GM18951 (cell line): ENCODE measurements at regions not wholly inside any gene's neighbourhood (a gene's known extent, or its start where the extent isn't known, plus 50 kb on each side); places are given as distances from the start of the nearest gene placed in this dataset.

ENCODE experiments used
- POLR2A ChIP-seq: IDR thresholded peaks from 4 replicates; pipeline ENCODE4 v1.6.1; 2011; ENCODE audit warnings: mild to moderate bottlenecking; ENCODE audit not compliant: insufficient read length, insufficient read depth; ENCODE audit errors: extremely low read depth
- in situ Hi-C: fragments of 300-500 bp; cut with MboI; formaldehyde crosslinking; loops from one replicate; pipeline ENCODE4 v1.12.0; 2022; ENCODE audit warnings: low sequenced_read_pairs, mixed read lengths, inconsistent platforms; ENCODE audit not compliant: unreplicated experiment

DNA sequence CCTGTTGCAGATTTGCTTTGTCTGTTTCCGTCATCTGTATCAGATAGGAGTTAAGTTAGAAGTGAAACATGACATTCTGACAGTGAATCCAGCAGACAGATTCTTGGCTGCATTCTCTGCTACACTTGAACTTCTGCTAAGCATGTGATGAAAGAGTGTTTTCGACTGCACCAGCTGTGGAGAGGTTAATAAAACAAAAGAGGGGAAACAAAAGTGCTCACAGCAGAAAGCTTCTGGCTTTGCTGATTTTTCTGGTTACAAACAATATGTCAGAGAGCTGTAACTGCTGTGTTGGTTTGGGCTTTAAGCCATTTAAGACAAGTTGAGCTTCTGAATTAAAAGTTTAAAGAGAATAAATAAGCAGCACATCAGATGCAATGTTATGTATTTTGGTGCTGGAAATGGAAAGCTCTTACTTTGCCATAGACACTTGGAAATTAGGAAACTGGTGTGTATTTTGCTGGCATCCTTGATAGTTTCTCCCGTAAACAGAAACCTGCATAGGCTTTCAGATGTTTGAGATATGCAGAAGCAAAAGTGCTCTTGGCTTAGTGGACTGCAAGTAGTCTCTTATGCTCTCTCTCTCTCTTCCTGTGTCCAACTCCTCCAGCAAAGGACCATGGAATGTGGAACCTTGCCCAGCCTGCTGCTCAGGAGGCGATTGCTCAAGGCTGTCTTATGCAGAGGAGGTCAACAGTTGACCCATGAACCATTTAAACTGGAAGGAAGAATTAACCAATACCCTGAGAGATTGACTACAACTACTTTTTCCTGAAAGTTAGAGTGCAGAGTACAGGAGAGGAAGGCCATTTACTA is 104.9 kb downstream of the RPS12 start:
- in situ Hi-C loops = no loop called here
- TF ChIP-seq POLR2A = no peak

DNA sequence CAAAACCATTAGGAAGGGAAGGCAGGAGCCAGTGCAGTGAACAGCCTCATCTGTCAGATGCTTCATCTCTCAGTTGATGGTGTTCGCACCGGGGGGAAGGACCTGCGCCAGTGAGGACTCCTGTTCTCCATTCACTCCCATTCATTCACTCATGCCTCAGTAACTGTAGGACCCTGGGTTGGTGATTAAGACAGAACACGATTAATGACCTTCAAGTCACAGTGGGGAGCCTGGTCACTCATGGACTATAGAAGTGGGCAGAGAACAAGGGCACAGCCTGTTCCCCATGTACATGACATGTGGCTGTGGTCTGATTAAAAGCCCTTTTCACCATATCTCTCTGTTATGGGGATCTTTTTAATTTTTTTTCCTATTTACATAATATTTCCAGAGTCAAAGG is 113.3 kb downstream of the RPS12 start:
- in situ Hi-C loops = no loop called here
- no peak for TF ChIP-seq POLR2A

DNA sequence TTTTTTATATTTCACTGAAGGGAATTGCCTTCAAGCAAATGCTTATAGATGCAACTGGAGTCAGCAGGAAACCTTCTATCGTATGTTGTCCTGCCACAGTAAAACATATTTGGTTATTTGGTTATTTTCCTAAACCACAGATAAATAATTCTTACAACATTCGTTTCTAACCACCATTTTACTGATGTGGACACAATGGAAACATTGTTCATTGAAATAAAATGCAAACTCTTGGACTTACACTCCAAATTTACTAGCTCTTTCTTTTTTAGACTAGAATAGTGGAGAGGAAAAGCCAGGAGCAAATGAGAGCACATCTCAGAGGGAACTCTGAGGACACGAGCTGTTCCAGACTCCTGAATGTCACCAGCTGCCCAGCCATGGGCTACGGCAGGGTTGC is 114.8 kb downstream of the RPS12 start:
- TF ChIP-seq POLR2A = no peak

DNA sequence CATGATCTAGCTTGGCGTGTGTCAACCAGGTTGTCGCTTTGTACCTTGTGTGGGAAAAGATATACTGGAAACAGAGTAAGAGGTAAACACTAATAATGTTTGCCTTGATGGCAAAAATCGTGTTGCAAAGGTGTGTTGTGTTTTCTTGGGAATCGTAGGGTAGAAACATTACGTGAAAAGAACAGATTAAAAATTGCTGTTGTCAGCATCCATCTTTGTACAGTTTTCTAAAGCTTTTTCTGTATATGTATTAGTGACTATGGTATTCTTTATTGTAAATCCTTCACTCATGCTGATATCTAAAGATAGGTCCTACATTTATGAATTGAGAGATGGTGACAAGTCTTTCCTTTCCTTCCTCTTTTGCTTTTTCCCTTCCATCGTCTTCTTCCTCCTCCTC is 116.9 kb downstream of the RPS12 start:
- no peak for TF ChIP-seq POLR2A
- in situ Hi-C loops = no loop called here

More for the DNA sequence above, 114.8 kb downstream of the RPS12 start:
- in situ Hi-C loops = no loop called here

DNA sequence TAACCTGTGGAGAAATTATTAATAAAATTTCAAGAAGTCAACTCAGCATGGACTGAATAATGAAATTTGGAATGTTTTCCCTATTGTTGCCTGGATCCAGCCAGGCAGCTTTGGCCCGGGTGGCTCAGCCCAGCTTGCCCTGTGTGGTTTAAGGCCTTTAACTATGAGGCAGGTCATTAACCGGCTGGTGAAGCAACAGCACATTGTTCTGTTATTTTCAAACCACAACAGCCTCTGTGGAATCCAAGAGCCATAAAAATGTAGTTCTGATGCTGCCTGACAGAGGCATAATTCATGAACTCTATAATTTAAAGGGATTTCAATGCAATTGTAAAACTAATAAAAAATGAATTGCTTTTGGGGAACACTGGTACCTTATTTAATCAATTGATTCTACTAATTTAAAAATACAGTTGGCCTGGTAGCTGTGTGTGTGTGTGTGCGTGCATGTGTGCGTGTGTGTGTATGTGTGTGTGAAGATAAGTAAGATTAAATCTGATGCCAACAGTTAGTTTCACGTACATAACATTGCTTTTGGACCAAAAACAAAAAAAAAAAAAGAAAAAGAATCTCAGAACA is 117.7 kb downstream of the RPS12 start:
- in situ Hi-C loops = no loop called here

DNA sequence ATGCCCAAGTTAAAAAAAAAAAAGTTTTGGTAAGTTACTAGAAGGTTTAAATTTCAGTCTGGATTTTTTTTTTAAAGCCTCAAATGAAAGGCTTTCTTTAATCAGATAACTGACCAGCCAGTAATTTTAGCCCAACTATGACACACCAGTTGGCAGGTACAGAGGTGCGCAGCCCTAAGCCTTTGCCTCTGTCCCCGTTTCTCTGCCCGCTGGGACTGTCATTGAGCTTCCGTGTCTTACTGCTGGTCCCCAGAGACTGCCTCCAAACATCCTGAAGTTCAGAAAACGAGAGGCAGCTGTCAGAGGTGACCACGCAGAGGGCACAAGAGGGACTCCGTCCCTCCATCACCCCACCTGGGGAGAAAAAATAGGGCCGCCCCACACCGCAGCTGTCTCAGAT is 118.2 kb downstream of the RPS12 start:
- in situ Hi-C loops = no loop called here
- TF ChIP-seq POLR2A = no peak

More for the DNA sequence above, 117.7 kb downstream of the RPS12 start:
- no peak for TF ChIP-seq POLR2A

DNA sequence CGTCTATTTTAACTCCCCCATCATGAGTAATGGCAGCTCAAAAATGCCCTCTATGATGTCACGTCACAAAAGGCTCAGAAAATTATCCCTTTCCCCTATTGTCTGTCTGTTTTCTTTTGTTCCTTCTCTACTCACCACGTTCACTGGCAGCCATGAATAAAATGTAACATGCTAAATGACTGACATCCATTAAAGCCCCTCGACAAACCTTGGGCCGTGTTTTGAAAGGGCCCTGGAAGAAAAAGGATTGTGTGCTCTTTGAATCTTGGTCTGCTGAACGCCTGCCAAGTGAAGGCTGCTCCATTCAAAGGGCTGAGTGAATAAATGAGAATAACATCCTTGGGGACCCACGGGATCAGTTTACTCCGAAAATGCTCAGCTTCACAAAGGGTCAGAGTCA is 118.7 kb downstream of the RPS12 start:
- no peak for TF ChIP-seq POLR2A

DNA sequence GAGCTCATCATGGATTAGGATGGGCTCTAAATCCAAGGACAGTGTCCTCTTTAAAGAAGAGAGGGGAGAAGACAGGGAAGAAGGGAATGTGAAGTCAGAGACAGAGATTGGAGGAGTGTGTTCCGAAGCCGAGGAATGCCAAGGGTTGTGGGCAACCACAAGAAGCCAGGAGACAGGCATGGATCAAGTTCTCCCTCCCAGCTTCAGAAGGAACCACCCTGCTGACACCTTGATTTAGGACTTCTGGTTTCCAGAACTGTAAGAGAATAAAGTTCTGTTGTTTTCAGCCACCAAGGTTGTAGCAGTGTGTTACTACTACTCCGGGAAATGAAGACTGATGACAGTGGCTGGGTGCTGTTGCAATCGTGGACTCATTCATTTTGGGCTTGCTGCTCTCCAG is 120.1 kb downstream of the RPS12 start:
- in situ Hi-C loops = no loop called here
- no peak for TF ChIP-seq POLR2A

More for the DNA sequence above, 118.7 kb downstream of the RPS12 start:
- in situ Hi-C loops = no loop called here

DNA sequence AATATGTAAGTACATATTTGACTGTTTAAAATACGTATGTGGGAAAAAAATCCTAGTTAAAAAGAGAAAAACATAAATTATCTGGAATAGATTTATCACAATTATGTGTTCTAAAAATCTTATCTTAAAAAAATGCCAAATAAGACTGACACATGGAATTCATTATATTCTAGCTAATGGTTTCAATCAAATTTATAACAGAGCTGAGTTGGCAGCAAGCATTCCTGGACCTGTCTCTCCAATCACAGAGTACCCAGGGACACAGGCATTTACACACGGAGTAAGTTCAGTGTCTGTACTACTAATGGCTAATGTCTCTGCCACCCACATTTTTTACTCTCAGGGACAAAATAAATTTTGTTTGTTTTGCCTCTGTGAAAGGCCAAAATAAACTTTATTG is 122.3 kb downstream of the RPS12 start:
- in situ Hi-C loops = no loop called here
- no peak for TF ChIP-seq POLR2A

DNA sequence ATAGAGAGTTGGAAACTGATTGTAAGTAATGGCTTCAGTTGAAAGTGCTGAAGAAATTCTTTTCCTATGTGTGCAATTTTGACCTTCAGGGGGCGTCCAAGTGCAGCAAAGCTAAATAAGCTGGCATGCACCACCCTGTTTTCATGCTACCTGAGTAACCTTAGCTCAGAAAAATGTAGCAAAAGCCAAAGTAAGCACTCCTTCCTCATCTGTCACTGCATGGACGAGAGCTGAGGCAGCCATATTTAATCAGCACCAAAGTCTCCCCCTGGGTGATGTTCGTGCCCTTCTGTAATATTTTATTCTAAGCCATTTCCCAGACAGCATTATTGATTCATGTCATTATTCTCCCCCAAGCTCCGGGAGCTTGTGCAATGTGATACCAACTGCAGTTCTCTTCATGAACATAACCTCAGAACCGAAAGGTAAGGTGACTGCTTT is 123.1 kb downstream of the RPS12 start:
- in situ Hi-C loops = no loop called here

DNA sequence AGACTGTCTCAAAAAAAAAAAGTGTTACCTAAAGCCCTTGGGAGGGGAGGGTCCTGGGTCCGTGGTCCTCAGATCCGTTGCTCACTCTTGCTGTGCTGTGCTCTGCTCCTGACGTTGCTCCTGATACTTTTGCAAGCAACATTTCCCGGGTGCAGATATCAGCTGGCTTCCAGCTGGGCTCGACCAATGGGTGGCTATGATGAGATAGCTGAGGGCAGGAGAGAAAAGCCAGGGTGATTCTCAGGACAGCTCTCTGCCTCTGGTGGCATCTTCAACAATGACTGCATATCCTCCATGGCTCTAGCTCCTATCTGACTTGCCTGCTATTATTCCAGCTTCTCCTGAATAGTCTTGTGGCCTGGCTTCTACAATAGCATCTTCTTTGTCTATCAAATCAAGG is 134.5 kb downstream of the RPS12 start:
- no peak for TF ChIP-seq POLR2A
- in situ Hi-C loops = no loop called here

More for the DNA sequence above, 123.1 kb downstream of the RPS12 start:
- TF ChIP-seq POLR2A = no peak

DNA sequence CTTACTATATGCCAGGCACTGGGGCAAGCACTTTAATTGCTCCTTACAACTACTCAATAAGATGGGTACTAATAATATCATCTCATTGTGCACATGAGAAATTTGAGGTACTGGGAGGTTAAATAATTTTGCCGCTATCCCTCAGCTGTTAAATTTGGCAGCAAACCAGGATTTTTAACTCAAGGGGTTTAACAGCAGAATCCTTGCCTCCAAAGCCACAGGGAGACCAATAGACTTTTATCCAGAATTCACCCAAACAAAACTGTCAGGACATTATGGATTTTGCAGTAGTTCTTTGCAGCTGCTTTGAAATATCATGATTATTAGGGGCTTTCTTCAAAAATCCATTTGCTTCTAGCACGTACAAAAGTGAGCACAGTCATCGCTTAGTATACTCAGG is 136.2 kb downstream of the RPS12 start:
- no peak for TF ChIP-seq POLR2A
- in situ Hi-C loops = no loop called here

DNA sequence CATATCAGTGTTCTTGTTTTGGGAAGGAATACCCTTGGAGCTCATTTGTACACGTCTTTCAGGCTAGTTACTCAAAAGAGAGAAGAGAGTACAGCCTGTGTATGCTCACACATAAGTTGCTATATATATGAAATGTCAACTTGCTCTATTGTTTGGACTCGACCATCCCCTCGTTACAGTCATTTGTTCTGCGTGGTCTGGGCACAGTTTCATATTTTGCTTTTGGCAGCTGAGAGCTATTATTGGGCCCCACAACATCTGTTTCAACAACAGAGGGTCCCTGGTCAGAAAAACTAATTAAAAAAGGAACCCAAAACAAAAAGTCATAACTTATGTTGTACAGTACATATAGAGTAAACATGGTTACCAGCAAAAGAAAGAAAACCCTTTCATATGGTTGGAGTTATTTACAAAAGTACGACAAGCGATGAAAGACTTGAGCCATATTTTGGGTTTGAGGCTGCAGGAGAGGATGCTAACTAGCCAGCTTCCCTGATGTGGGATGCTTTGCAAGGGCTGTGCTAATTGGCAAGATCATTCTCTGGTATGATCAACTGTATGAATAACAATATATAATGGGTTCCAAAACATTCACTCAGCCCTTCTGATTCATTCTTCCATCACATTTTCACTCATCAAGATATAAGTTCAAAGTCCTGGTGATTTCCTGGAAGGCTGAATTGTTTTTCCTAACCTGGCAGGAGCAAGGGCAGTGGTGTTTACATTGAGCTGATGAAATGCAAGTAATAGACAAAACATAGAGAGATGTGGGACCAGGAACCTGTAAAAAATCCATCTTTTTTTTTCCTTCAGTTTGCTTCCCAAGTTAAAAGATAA is 137.9 kb downstream of the RPS12 start:
- in situ Hi-C loops = no loop called here

More for the DNA sequence above, 137.9 kb downstream of the RPS12 start:
- TF ChIP-seq POLR2A = no peak
